Activated CD4-positive, alpha-beta T cell treated with anti-CD3 and anti-CD28 coated beads, Interleukin-2, amount 50 U/mL, for 16 hours (primary cell): ENCODE measurements at regions not wholly inside any gene's neighbourhood (a gene's known extent, or its start where the extent isn't known, plus 50 kb on each side); places are given as distances from the start of the nearest gene placed in this dataset.
"Not testable (repeated sequence)": the region's sequence is repeated elsewhere in the genome, so short reads cannot be mapped to it uniquely, and the experiment has no call there.

Source experiments
- DNase-seq: peaks from one replicate; pipeline ENCODE4 v3.0.0-alpha.2; 2020

- DNase-seq: no peak
Observed at GRCh38 chr12:58069268-58069963, 128.0 kb downstream of the ATP23 start.

GRCh38 chr12:58071994-58072393 lies 130.6 kb downstream of the ATP23 start:
- no peak for DNase-seq

GRCh38 chr12:58074259-58074658 lies 132.9 kb downstream of the ATP23 start:
- DNase-seq: no peak

GRCh38 chr12:58079806-58080205 lies 138.4 kb downstream of the ATP23 start:
- no peak for DNase-seq

- DNase-seq: no peak
Observed at GRCh38 chr12:58081488-58081887, 140.1 kb downstream of the ATP23 start.

GRCh38 chr12:58082996-58083395 lies 141.6 kb downstream of the ATP23 start:
- DNase-seq: no peak

- DNase-seq: peak; percentile 16
Observed at GRCh38 chr12:58086006-58086405, 144.6 kb downstream of the ATP23 start.

GRCh38 chr12:58086930-58087329 lies 145.6 kb downstream of the ATP23 start:
- DNase-seq: no peak

GRCh38 chr12:58087423-58088127 lies 146.2 kb downstream of the ATP23 start:
- no peak for DNase-seq

- no peak for DNase-seq
Observed at GRCh38 chr12:58089588-58089987, 148.2 kb downstream of the ATP23 start.

- no peak for DNase-seq
Observed at GRCh38 chr12:58090685-58091084, 149.3 kb downstream of the ATP23 start.

GRCh38 chr12:58095002-58095401 lies 153.6 kb downstream of the ATP23 start:
- DNase-seq: no peak

- no peak for DNase-seq
Observed at GRCh38 chr12:58097741-58098140, 156.4 kb downstream of the ATP23 start.

- DNase-seq: no peak
Observed at GRCh38 chr12:58099476-58099875, 158.1 kb downstream of the ATP23 start.

GRCh38 chr12:58104351-58104755 lies 163.0 kb downstream of the ATP23 start:
- no peak for DNase-seq

- DNase-seq: no peak
Observed at GRCh38 chr12:58105225-58106119, 164.1 kb downstream of the ATP23 start.

GRCh38 chr12:58106195-58106594 lies 164.8 kb downstream of the ATP23 start:
- no peak for DNase-seq

- DNase-seq: no peak
Observed at GRCh38 chr12:58117201-58117600, 175.8 kb downstream of the ATP23 start.

GRCh38 chr12:58117667-58118066 lies 176.3 kb downstream of the ATP23 start:
- no peak for DNase-seq

GRCh38 chr12:58125761-58126160 lies 184.4 kb downstream of the ATP23 start:
- DNase-seq: not testable (repeated sequence)

- DNase-seq: no peak
Observed at GRCh38 chr12:58131986-58132755, 190.8 kb downstream of the ATP23 start.

- DNase-seq: no peak
Observed at GRCh38 chr12:58138424-58138823, 197.1 kb downstream of the ATP23 start.

GRCh38 chr12:58139894-58140293 lies 198.5 kb downstream of the ATP23 start:
- DNase-seq: no peak
